Globus pallidus (tissue), 1 donor: ENCODE measurements at regions not wholly inside any gene's neighbourhood (a gene's known extent, or its start where the extent isn't known, plus 50 kb on each side); places are given as distances from the start of the nearest gene placed in this dataset.

ENCODE experiments used
- DNase-seq: peaks from one replicate; pipeline ENCODE4 v3.0.0-alpha.2; 2015; ENCODE audit warnings: low spot score

- peak; percentile 65 for DNase-seq
Measured at GRCh38 chr3:109532257-109533216, 195.2 kb upstream of the DPPA4 start.

GRCh38 chr3:109545746-109546145 is 208.4 kb upstream of the DPPA4 start:
- no peak for DNase-seq

- no peak for DNase-seq
Measured at GRCh38 chr3:109548192-109548938, 211.0 kb upstream of the DPPA4 start.

GRCh38 chr3:109553591-109554371 is 216.4 kb upstream of the DPPA4 start:
- DNase-seq, result no peak

- DNase-seq, result peak; percentile 73
Measured at GRCh38 chr3:109559389-109559788, 222.0 kb upstream of the DPPA4 start.

- DNase-seq, result no peak
Measured at GRCh38 chr3:109563149-109563548, 225.8 kb upstream of the DPPA4 start.

- DNase-seq, result no peak
Measured at GRCh38 chr3:109569135-109569846, 231.9 kb upstream of the DPPA4 start.

GRCh38 chr3:109570408-109570807 is 233.1 kb upstream of the DPPA4 start:
- DNase-seq, result no peak

GRCh38 chr3:109572301-109572700 is 235.0 kb upstream of the DPPA4 start:
- DNase-seq, result no peak

- DNase-seq, result no peak
Measured at GRCh38 chr3:109596991-109597390, 259.6 kb upstream of the DPPA4 start.

GRCh38 chr3:109597444-109597843 is 260.1 kb upstream of the DPPA4 start:
- DNase-seq, result no peak

GRCh38 chr3:109607897-109608296 is 270.6 kb upstream of the DPPA4 start:
- no peak for DNase-seq

GRCh38 chr3:109608574-109608973 is 271.2 kb upstream of the DPPA4 start:
- no peak for DNase-seq

- no peak for DNase-seq
Measured at GRCh38 chr3:109618766-109619378, 281.5 kb upstream of the DPPA4 start.

- DNase-seq, result no peak
Measured at GRCh38 chr3:109631897-109632296, 294.6 kb upstream of the DPPA4 start.

- DNase-seq, result no peak
Measured at GRCh38 chr3:109640146-109640652, 302.9 kb upstream of the DPPA4 start.

GRCh38 chr3:109642025-109642424 is 304.7 kb upstream of the DPPA4 start:
- DNase-seq, result no peak

GRCh38 chr3:109643590-109643989 is 306.2 kb upstream of the DPPA4 start:
- no peak for DNase-seq

GRCh38 chr3:109644332-109644731 is 307.0 kb upstream of the DPPA4 start:
- DNase-seq, result no peak

GRCh38 chr3:109644746-109645145 is 307.4 kb upstream of the DPPA4 start:
- DNase-seq, result no peak

GRCh38 chr3:109648027-109648426 is 310.7 kb upstream of the DPPA4 start:
- DNase-seq, result no peak
